HL-60 (cell line): ENCODE measurements at regions not wholly inside any gene's neighbourhood (a gene's known extent, or its start where the extent isn't known, plus 50 kb on each side); places are given as distances from the start of the nearest gene placed in this dataset.

Experiments
- DNase-seq, 2 experiments: peaks; one replicate each; pipeline ENCODE4 v3.0.0-alpha.2; 2010 to 2020; ENCODE audit warnings: low read depth in 1 of 2, low spot score in 1 of 2
- H3K27ac ChIP-seq: fragments of 250-450 bp; sonication (Bioruptor Pico); replicated peaks from 2 replicates; pipeline ENCODE4 v1.5.1; 2020; ENCODE audit warnings: mild to moderate bottlenecking, moderate library complexity
- H3K27me3 ChIP-seq: fragments of 250-450 bp; sonication (Bioruptor Pico); 2 replicates; pipeline ENCODE4 v1.5.1; 2021; ENCODE audit warnings: mild to moderate bottlenecking, moderate library complexity; ENCODE audit not compliant: insufficient read depth, poor library complexity, severe bottlenecking
- H3K4me3 ChIP-seq: replicated peaks from 2 replicates; pipeline ENCODE4 v1.5.1; 2011; ENCODE audit warnings: mild to moderate bottlenecking, control low read depth, low read length; ENCODE audit not compliant: insufficient read depth
- CTCF ChIP-seq: IDR thresholded peaks from one replicate; pipeline ENCODE4 v1.5.1; 2011; ENCODE audit warnings: low read length, control low read depth, inconsistent platforms; ENCODE audit not compliant: insufficient read depth
- GABPA ChIP-seq: IDR thresholded peaks from 2 replicates; pipeline ENCODE4 v1.6.1; 2012; ENCODE audit warnings: low read depth
- POLR2AphosphoS5 ChIP-seq: IDR thresholded peaks from 2 replicates; pipeline ENCODE4 v1.6.1; 2012; ENCODE audit warnings: low read depth
- REST ChIP-seq: IDR thresholded peaks from 2 replicates; pipeline ENCODE4 v1.6.1; 2012; ENCODE audit warnings: low read depth; ENCODE audit not compliant: insufficient replicate concordance
- SPI1 ChIP-seq: IDR thresholded peaks from 2 replicates; pipeline ENCODE4 v1.6.1; 2012; ENCODE audit warnings: low read depth, mild to moderate bottlenecking, borderline replicate concordance

GRCh38 chr6:105489216-105489530, 86.3 kb upstream of the PREP start:
- no peak overlapping the region for H3K27ac ChIP-seq
- no peak overlapping the region for H3K4me3 ChIP-seq
- TF ChIP-seq CTCF (no peak), GABPA (no peak), REST (no peak), POLR2AphosphoS5 (no peak)
- no peak for DNase-seq
- no peaks in the 10 kb centered on the region for H3K27me3 ChIP-seq

- Histone ChIP-seq H3K27me3 (no peaks in the 10 kb centered on the region), H3K27ac (no peak overlapping the region), H3K4me3 (no peak overlapping the region)
- DNase-seq, result no peak
- TF ChIP-seq SPI1, result no peak
- no peak for TF ChIP-seq CTCF
Observed at GRCh38 chr6:105488516-105489215, 85.8 kb upstream of the PREP start.

GRCh38 chr6:105487040-105487790, 84.3 kb upstream of the PREP start:
- Histone ChIP-seq H3K27me3 (no peaks in the 10 kb centered on the region), H3K27ac (no peak overlapping the region), H3K4me3 (no peak overlapping the region)
- no peak for DNase-seq
- TF ChIP-seq GABPA (no peak), CTCF (no peak), POLR2AphosphoS5 (no peak), SPI1 (no peak), REST (no peak)

- no peak for DNase-seq
- TF ChIP-seq SPI1 (no peak), REST (no peak), GABPA (no peak), CTCF (no peak), POLR2AphosphoS5 (no peak)
- H3K4me3 ChIP-seq, result no peak overlapping the region
- H3K27me3 ChIP-seq, result no peaks in the 10 kb centered on the region
- H3K27ac ChIP-seq, result no peak overlapping the region
Observed at GRCh38 chr6:105485456-105485855, 82.6 kb upstream of the PREP start.
